H1 (cell line): ENCODE measurements at regions not wholly inside any gene's neighbourhood (a gene's known extent, or its start where the extent isn't known, plus 50 kb on each side); places are given as distances from the start of the nearest gene placed in this dataset.

Source experiments
- CTCF ChIA-PET: fragments of 300-600 bp; sonication (Branson Sonifier 250); formaldehyde crosslinking; loops from one replicate; lab custom pipeline; 2021; ENCODE audit not compliant: partially characterized antibody; lab: Charles Lee
- POLR2A ChIA-PET: fragments of 300-600 bp; sonication (Branson Sonifier 250); formaldehyde crosslinking; loops from one replicate; lab custom pipeline; 2021; ENCODE audit warnings: inconsistent platforms; ENCODE audit not compliant: partially characterized antibody; lab: Charles Lee
- DNase-seq, 2 experiments: peaks; one replicate each; pipeline versions ENCODE4 v3.0.0 to v3.0.0-alpha.2; 2010 to 2022; ENCODE audit warnings: low spot score in 2 of 2, low read depth in 1 of 2, mixed read lengths in 1 of 2
- FAIRE-seq: peaks from 2 replicates; lab custom pipeline; 2011; peaks lifted over from hg19 to GRCh38; lab: Jason Lieb, UNC
- H2AFZ ChIP-seq: 2 replicates; pipeline ENCODE4 v1.8.1; 2012; ENCODE audit warnings: low read length, inconsistent platforms
- H2AK5ac ChIP-seq: 2 replicates; pipeline ENCODE4 v1.6.1; 2013; ENCODE audit warnings: low read depth, low read length
- H2BK120ac ChIP-seq: replicated peaks from 2 replicates; pipeline ENCODE3; 2013; ENCODE audit warnings: low read depth, low read length, inconsistent platforms
- H2BK12ac ChIP-seq: 2 replicates; pipeline ENCODE4 v1.6.1; 2013; ENCODE audit warnings: low read depth, low read length
- H2BK15ac ChIP-seq: 2 replicates; pipeline ENCODE4 v1.6.1; 2013; ENCODE audit warnings: low read length
- H2BK20ac ChIP-seq: 2 replicates; pipeline ENCODE4 v1.6.1; 2013; ENCODE audit warnings: low read length
- H2BK5ac ChIP-seq: 2 replicates; pipeline ENCODE4 v1.6.1; 2013; ENCODE audit warnings: low read depth, low read length
- H3K14ac ChIP-seq: 2 replicates; pipeline ENCODE4 v1.6.1; 2013; ENCODE audit warnings: inconsistent platforms; ENCODE audit not compliant: insufficient read length
- H3K18ac ChIP-seq: 2 replicates; pipeline ENCODE4 v1.6.1; 2013; ENCODE audit warnings: low read length; ENCODE audit errors: extremely low read depth
- H3K23ac ChIP-seq: 2 replicates; pipeline ENCODE4 v1.6.1; 2013; ENCODE audit warnings: inconsistent platforms; ENCODE audit not compliant: insufficient read length
- H3K23me2 ChIP-seq: 2 replicates; pipeline ENCODE4 v1.6.1; 2013; ENCODE audit warnings: low read depth, low read length
- H3K27ac ChIP-seq: 2 replicates; pipeline ENCODE4 v1.6.1; 2011; ENCODE audit warnings: low read depth, low read length, inconsistent platforms
- H3K27me3 ChIP-seq, 4 experiments: replicated peaks in 1 of 4; 1 replicate in 1 of 4; 2 replicates in 3 of 4; pipeline versions ENCODE4 v1.6.1 to v1.8.1; 2011 to 2013; ENCODE audit warnings: low read length in 3 of 4, mild to moderate bottlenecking in 3 of 4, inconsistent platforms in 2 of 4, mixed read lengths in 2 of 4, moderate library complexity in 1 of 4; ENCODE audit not compliant: control insufficient read depth in 3 of 4, insufficient read depth in 3 of 4; ENCODE audit errors: extremely low read depth in 1 of 4
- H3K36me3 ChIP-seq, 4 experiments: 2 replicates each; pipeline versions ENCODE4 v1.6.1 to v1.8.1; 2011 to 2013; ENCODE audit warnings: mild to moderate bottlenecking in 4 of 4, low read length in 3 of 4, moderate library complexity in 2 of 4, control low read depth in 1 of 4, inconsistent platforms in 1 of 4; ENCODE audit not compliant: insufficient read depth in 4 of 4, control insufficient read depth in 2 of 4
- H3K4ac ChIP-seq: replicated peaks from 2 replicates; pipeline ENCODE3; 2013; ENCODE audit warnings: low read length, low read depth, mixed read lengths, inconsistent platforms; ENCODE audit not compliant: insufficient read length
- H3K4me1 ChIP-seq, 4 experiments: replicated peaks in 1 of 4; 1 replicate in 1 of 4; 2 replicates in 3 of 4; pipeline versions ENCODE4 v1.6.1 to v1.8.1; 2011 to 2013; ENCODE audit warnings: low read length in 3 of 4, inconsistent platforms in 2 of 4, mixed read lengths in 1 of 4; ENCODE audit not compliant: insufficient read depth in 4 of 4, control insufficient read depth in 3 of 4
- H3K4me2 ChIP-seq, 2 experiments: 2 replicates each; pipeline versions ENCODE4 v1.6.1 to v1.8.1; 2011 to 2013; ENCODE audit warnings: low read depth in 2 of 2, low read length in 2 of 2, control low read depth in 1 of 2, inconsistent platforms in 1 of 2, mild to moderate bottlenecking in 1 of 2; ENCODE audit not compliant: insufficient read depth in 1 of 2
- H3K4me3 ChIP-seq, 4 experiments: fragments of 200-600, 300-600 bp in 1 of 4; sonication (generic), shearing (Covaris generic), sonication (Bioruptor Twin) in 1 of 4; 2 replicates each; pipeline versions ENCODE4 v1.5.1 to v1.8.1; 2011 to 2016; ENCODE audit warnings: low read length in 4 of 4, low read depth in 3 of 4, control low read depth in 2 of 4, inconsistent platforms in 2 of 4, mild to moderate bottlenecking in 2 of 4, mixed read lengths in 1 of 4, moderate library complexity in 1 of 4; ENCODE audit not compliant: insufficient read depth in 2 of 4; ENCODE audit errors: extremely low read depth in 1 of 4
- H3K56ac ChIP-seq: replicated peaks from 2 replicates; pipeline ENCODE3; 2013; ENCODE audit warnings: low read depth, mild to moderate bottlenecking, mixed read lengths, low read length, inconsistent platforms; ENCODE audit not compliant: insufficient read length
- H3K79me1 ChIP-seq: 2 replicates; pipeline ENCODE4 v1.6.1; 2013; ENCODE audit warnings: low read depth, low read length, control low read depth
- H3K79me2 ChIP-seq, 2 experiments: 2 replicates each; pipeline versions ENCODE4 v1.6.1 to v1.8.1; 2012 to 2013; ENCODE audit warnings: low read length in 2 of 2, mild to moderate bottlenecking in 2 of 2, inconsistent platforms in 1 of 2; ENCODE audit not compliant: insufficient read depth in 2 of 2, control insufficient read depth in 1 of 2
- H3K9ac ChIP-seq, 4 experiments: replicated peaks in 1 of 4; 1 replicate in 1 of 4; 2 replicates in 3 of 4; pipeline versions ENCODE4 v1.6.1 to v1.8.1; 2011 to 2013; ENCODE audit warnings: low read depth in 3 of 4, low read length in 3 of 4, control low read depth in 2 of 4, mild to moderate bottlenecking in 2 of 4, moderate library complexity in 2 of 4, inconsistent platforms in 1 of 4; ENCODE audit errors: extremely low read depth in 1 of 4
- H3K9me3 ChIP-seq, 2 experiments: 2 replicates each; pipeline versions ENCODE4 v1.6.1 to v1.8.1; 2012 to 2013; ENCODE audit warnings: mild to moderate bottlenecking in 2 of 2, moderate library complexity in 2 of 2, control low read depth in 1 of 2, inconsistent platforms in 1 of 2, low read depth in 1 of 2, low read length in 1 of 2, mixed read lengths in 1 of 2; ENCODE audit not compliant: insufficient read depth in 2 of 2
- H4K20me1 ChIP-seq, 2 experiments: replicated peaks in 1 of 2; 2 replicates each; pipeline versions ENCODE3 to v1.8.1; 2011 to 2013; ENCODE audit warnings: inconsistent platforms in 2 of 2, low read length in 2 of 2, mild to moderate bottlenecking in 1 of 2; ENCODE audit not compliant: insufficient read depth in 2 of 2, control insufficient read depth in 1 of 2
- H4K5ac ChIP-seq: 2 replicates; pipeline ENCODE4 v1.6.1; 2013; ENCODE audit warnings: low read length, low read depth, mixed read lengths, inconsistent platforms; ENCODE audit not compliant: insufficient read length
- H4K8ac ChIP-seq: 2 replicates; pipeline ENCODE4 v1.8.0; 2013; ENCODE audit warnings: mild to moderate bottlenecking, moderate library complexity, low read length, inconsistent platforms; ENCODE audit not compliant: insufficient read depth; ENCODE audit errors: extremely low read depth
- H4K91ac ChIP-seq: replicated peaks from 2 replicates; pipeline ENCODE3; 2013; ENCODE audit warnings: low read length, mixed read lengths, inconsistent platforms; ENCODE audit not compliant: insufficient read length
- CBX5 ChIP-seq: fragments of 300-800, 300-1000 bp; sonication (generic); IDR thresholded peaks from 2 replicates; pipeline ENCODE4 v1.7.1; 2016; ENCODE audit warnings: antibody characterized with exemption, low read length, low read depth
- RNF2 ChIP-seq: fragments of 200-900, 300-1000 bp; sonication (generic); IDR thresholded peaks from 2 replicates; pipeline ENCODE4 v1.7.1; 2016; ENCODE audit warnings: borderline replicate concordance, low read depth, mild to moderate bottlenecking, antibody characterized with exemption, low read length; ENCODE audit not compliant: poor library complexity, severe bottlenecking; ENCODE audit errors: missing control alignments
- WGBS, 2 experiments: shearing (Covaris generic) in 1 of 2; methylation state at CpG; one replicate each; pipeline versions ENCODE4 v1.1.6 to v1.1.7; 2013 to 2015; ENCODE audit warnings: low lambda C conversion rate in 2 of 2, mixed read lengths in 2 of 2, inconsistent platforms in 1 of 2, low coverage in 1 of 2, missing lambda C conversion rate in 1 of 2; ENCODE audit not compliant: insufficient replicate concordance in 2 of 2, insufficient coverage in 1 of 2, insufficient read length in 1 of 2; ENCODE audit errors: extremely low coverage in 1 of 2, missing lambda C conversion rate in 1 of 2; 5-methylcytosine and 5-hydroxymethylcytosine counted together

DNA sequence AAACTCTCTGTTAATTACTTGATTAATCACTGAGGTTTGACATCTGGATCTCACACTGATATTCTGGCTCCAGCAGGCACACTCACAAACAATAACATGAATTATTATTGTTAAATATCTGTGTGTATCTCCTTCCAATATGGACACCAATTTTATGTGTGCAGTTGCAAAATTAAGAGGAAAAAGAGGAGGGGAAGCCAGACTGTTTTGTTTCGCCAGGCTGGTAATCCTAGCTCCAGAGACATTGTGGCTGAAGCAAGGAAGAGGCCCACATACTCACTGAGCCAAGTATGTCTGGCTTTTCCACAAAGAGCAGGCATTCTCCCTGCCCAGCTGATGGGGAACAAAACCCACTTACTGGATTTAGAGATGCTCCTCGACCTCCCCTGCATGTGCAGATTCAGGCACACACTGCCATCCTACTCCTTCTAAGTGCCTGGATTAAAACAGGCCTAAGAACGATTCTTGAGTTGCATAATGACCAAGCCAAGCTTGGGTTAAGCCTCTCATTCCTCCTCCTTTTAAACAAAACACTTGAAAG is 181.9 kb downstream of the ESM1 start:
- Histone ChIP-seq H3K79me2 (no peaks in the 10 kb centered on the region), H4K8ac (no peak overlapping the region), H3K27ac (no peak overlapping the region), H3K27me3 (no peaks in the 10 kb centered on the region), H3K9me3 (peaks cover 2 to 5% of the 10 kb centered on the region in 2 experiments; a peak in 2 of 4 replicates), H3K4me1 (no peaks in the 10 kb centered on the region), H2BK120ac (no peak overlapping the region), H2AK5ac (no peak overlapping the region), H2BK20ac (no peak overlapping the region), H2BK15ac (no peak overlapping the region), H3K79me1 (no peaks in the 10 kb centered on the region), H3K9ac (no peak overlapping the region), H2AFZ (no peak overlapping the region), H3K4me2 (no peak overlapping the region), H2BK5ac (no peak overlapping the region), H3K23ac (no peak overlapping the region), H3K4me3 (no peak overlapping the region), H3K18ac (no peak overlapping the region), H3K4ac (no peak overlapping the region), H4K5ac (no peak overlapping the region), H4K20me1 (no peaks in the 10 kb centered on the region), H3K56ac (no peak overlapping the region), H2BK12ac (no peak overlapping the region), H3K36me3 (no peaks in the 10 kb centered on the region), H3K23me2 (no peaks in the 10 kb centered on the region), H4K91ac (no peak overlapping the region), H3K14ac (no peak overlapping the region)
- ChIA-PET CTCF (interaction anchor here (0.6 kb wide), 1 partner anchor 39 kb away, joined by 3 read pairs; no protein-coding TSS in a partner anchor), POLR2A (no interaction called here)
- FAIRE-seq (no peak), DNase-seq (no peak)
- 86% methylated on average over 3 of the region's 3 CpGs; no CpG with 5 or more reads in 1 of the 2 experiments for WGBS, 2 experiments
- TF ChIP-seq CBX5 (no peak), RNF2 (no peak)
